Mucosa of descending colon (tissue), 3 donors: ENCODE measurements at regions not wholly inside any gene's neighbourhood (a gene's known extent, or its start where the extent isn't known, plus 50 kb on each side); places are given as distances from the start of the nearest gene placed in this dataset.

Experiments
- ATAC-seq: fragments of 200-7000 bp; cut with Tn5 transposase; one replicate; pipeline ENCODE4 v1.9.1; 2020; ENCODE audit warnings: mild to moderate bottlenecking, moderate library complexity
- DNase-seq, 3 donors: peaks; one replicate each; pipeline ENCODE4 v3.0.0-alpha.2; 2020
- H3K36me3 ChIP-seq: fragments of 200-600 bp; one replicate; pipeline ENCODE4 v1.8.0; 2021; ENCODE audit warnings: low read depth, mild to moderate bottlenecking
- H3K4me1 ChIP-seq: fragments of 200-600 bp; one replicate; pipeline ENCODE4 v1.8.0; 2021; ENCODE audit warnings: low read depth, mild to moderate bottlenecking
- H3K4me3 ChIP-seq: fragments of 200-600 bp; one replicate; pipeline ENCODE4 v1.8.0; 2021; ENCODE audit warnings: mild to moderate bottlenecking
- H3K9me3 ChIP-seq: fragments of 200-600 bp; one replicate; pipeline ENCODE4 v1.8.0; 2021; ENCODE audit warnings: mild to moderate bottlenecking
- CTCF ChIP-seq: fragments of 200-600 bp; IDR thresholded peaks from one replicate; pipeline ENCODE4 v1.8.0; 2022; ENCODE audit warnings: antibody characterized with exemption, mild to moderate bottlenecking
- intact Hi-C, 2 donors: fragments of 100-400 bp; cut with DNase I in 1 of 2; cut with micrococcal nuclease in 1 of 2; formaldehyde crosslinking; loops; one replicate each; pipeline versions ENCODE4 v1.11.0 to v1.11.1; 2022; cut with DNase I, micrococcal nuclease
- donor health status: DM: no; HTN: no; CAD: no; lungs with moderate emphysema.
- donor health status: DM: no; HTN: no; CAD: no.
- donor health status: DM: no; HTN: yes; CAD: no.

- Histone ChIP-seq H3K4me3 (no peak overlapping the region), H3K4me1 (no peaks in the 10 kb centered on the region), H3K36me3 (no peaks in the 10 kb centered on the region), H3K9me3 (no peaks in the 10 kb centered on the region)
- no peak for TF ChIP-seq CTCF
- intact Hi-C loops: no loop called here
- DNase-seq (no peak), ATAC-seq (no peak)
These were observed 597.8 kb downstream of the EFNA5 start for GRCh38 chr5:107072967-107073366.

- Histone ChIP-seq H3K36me3 (no peaks in the 10 kb centered on the region), H3K4me3 (no peak overlapping the region), H3K9me3 (no peaks in the 10 kb centered on the region), H3K4me1 (no peaks in the 10 kb centered on the region)
- DNase-seq (no peak), ATAC-seq (no peak)
- TF ChIP-seq CTCF: no peak
- intact Hi-C loops: no loop called here
These were observed 598.3 kb downstream of the EFNA5 start for GRCh38 chr5:107072440-107072839.

GRCh38 chr5:107068782-107069181 is 602.0 kb downstream of the EFNA5 start:
- no peak for TF ChIP-seq CTCF
- ATAC-seq (no peak), DNase-seq (no peak)
- H3K4me3 ChIP-seq: no peak overlapping the region
- no peaks in the 10 kb centered on the region for H3K9me3 ChIP-seq
- intact Hi-C loops: no loop called here
- H3K36me3 ChIP-seq: no peaks in the 10 kb centered on the region
- no peaks in the 10 kb centered on the region for H3K4me1 ChIP-seq

GRCh38 chr5:107067395-107067794 is 603.3 kb downstream of the EFNA5 start:
- no peak for TF ChIP-seq CTCF
- DNase-seq (no peak), ATAC-seq (no peak)
- no peak overlapping the region for H3K4me3 ChIP-seq
- H3K36me3 ChIP-seq: no peaks in the 10 kb centered on the region
- H3K9me3 ChIP-seq: no peaks in the 10 kb centered on the region
- no peaks in the 10 kb centered on the region for H3K4me1 ChIP-seq
- intact Hi-C loops: no loop called here

- Histone ChIP-seq H3K9me3 (no peaks in the 10 kb centered on the region), H3K4me1 (no peaks in the 10 kb centered on the region), H3K4me3 (no peak overlapping the region), H3K36me3 (no peaks in the 10 kb centered on the region)
- TF ChIP-seq CTCF: no peak
- intact Hi-C loops: no loop called here
- DNase-seq (no peak), ATAC-seq (no peak)
These were observed 607.2 kb downstream of the EFNA5 start for GRCh38 chr5:107063511-107063910.

- TF ChIP-seq CTCF: no peak
- ATAC-seq (no peak), DNase-seq (no peak)
- H3K9me3 ChIP-seq: no peaks in the 10 kb centered on the region
- H3K4me1 ChIP-seq: no peaks in the 10 kb centered on the region
- intact Hi-C loops: no loop called here
- no peaks in the 10 kb centered on the region for H3K36me3 ChIP-seq
- H3K4me3 ChIP-seq: no peak overlapping the region
These were observed 611.9 kb downstream of the EFNA5 start for GRCh38 chr5:107058803-107059202.
